Lower leg skin (tissue), 3 donors: ENCODE measurements at regions not wholly inside any gene's neighbourhood (a gene's known extent, or its start where the extent isn't known, plus 50 kb on each side); places are given as distances from the start of the nearest gene placed in this dataset.

ENCODE experiments used
- CTCF ChIP-seq, 3 donors: fragments of 450-650 bp; IDR thresholded peaks; one replicate each; pipeline ENCODE4 v1.5.1; 2016; ENCODE audit warnings: antibody characterized with exemption in 3 of 3, mild to moderate bottlenecking in 3 of 3, moderate library complexity in 2 of 3
- POLR2A ChIP-seq, 2 donors: fragments of 450-650 bp; IDR thresholded peaks; one replicate each; pipeline ENCODE4 v1.6.1; 2016 to 2017; ENCODE audit warnings: antibody characterized with exemption in 2 of 2, mild to moderate bottlenecking in 1 of 2, moderate library complexity in 1 of 2

GRCh38 chr11:104700609-104701008 lies 197.7 kb downstream of the CASP12 start:
- TF ChIP-seq POLR2A (IDR thresholded peaks at IDR 0.05), result no peak
- no peak for TF ChIP-seq CTCF (IDR thresholded peaks at IDR 0.05)
